Testis (tissue), 2 donors: ENCODE measurements at regions not wholly inside any gene's neighbourhood (a gene's known extent, or its start where the extent isn't known, plus 50 kb on each side); places are given as distances from the start of the nearest gene placed in this dataset.

Source experiments
- DNase-seq: peaks from one replicate; pipeline ENCODE4 v3.0.0-alpha.2; 2019
- H3K27ac ChIP-seq, 2 donors: fragments of 200-600 bp; sonication (generic); one replicate each; pipeline ENCODE4 v1.5.1; 2019
- H3K27me3 ChIP-seq: fragments of 200-600 bp; sonication (generic); one replicate; pipeline ENCODE4 v1.5.1; 2019
- H3K36me3 ChIP-seq: fragments of 200-600 bp; sonication (generic); one replicate; pipeline ENCODE4 v1.5.1; 2017; ENCODE audit warnings: low read depth; ENCODE audit errors: missing control alignments
- H3K4me1 ChIP-seq: fragments of 200-600 bp; sonication (generic); one replicate; pipeline ENCODE4 v1.5.1; 2019
- H3K4me3 ChIP-seq, 2 donors: fragments of 200-600 bp; sonication (generic); one replicate each; pipeline ENCODE4 v1.5.1; 2017 to 2019
- H3K9me3 ChIP-seq: fragments of 200-600 bp; sonication (generic); one replicate; pipeline ENCODE4 v1.5.1; 2017
- POLR2A ChIP-seq: fragments of 450-650 bp; IDR thresholded peaks from one replicate; pipeline ENCODE4 v1.6.1; 2017; ENCODE audit warnings: antibody characterized with exemption, mild to moderate bottlenecking, moderate library complexity
- WGBS, 2 donors: methylation state at CpG; one replicate each; pipeline ENCODE4 v1.1.5; 2018; 5-methylcytosine and 5-hydroxymethylcytosine counted together
- intact Hi-C: fragments of 100-400 bp; cut with DNase I; formaldehyde crosslinking; loops from one replicate; pipeline ENCODE4 v1.15.1; 2023; ENCODE audit warnings: low total_unique reads
- TF ChIP-seq, protein P1 (sequence below), 3 experiments: fragments of 450-650 bp in 2 of 3; fragments of 200-600 bp in 1 of 3; sonication (generic) in 1 of 3; IDR thresholded peaks; one replicate each; pipeline ENCODE4 v1.5.1; 2016 to 2019; ENCODE audit warnings: antibody characterized with exemption in 3 of 3, mild to moderate bottlenecking in 2 of 3, moderate library complexity in 1 of 3

DNA sequence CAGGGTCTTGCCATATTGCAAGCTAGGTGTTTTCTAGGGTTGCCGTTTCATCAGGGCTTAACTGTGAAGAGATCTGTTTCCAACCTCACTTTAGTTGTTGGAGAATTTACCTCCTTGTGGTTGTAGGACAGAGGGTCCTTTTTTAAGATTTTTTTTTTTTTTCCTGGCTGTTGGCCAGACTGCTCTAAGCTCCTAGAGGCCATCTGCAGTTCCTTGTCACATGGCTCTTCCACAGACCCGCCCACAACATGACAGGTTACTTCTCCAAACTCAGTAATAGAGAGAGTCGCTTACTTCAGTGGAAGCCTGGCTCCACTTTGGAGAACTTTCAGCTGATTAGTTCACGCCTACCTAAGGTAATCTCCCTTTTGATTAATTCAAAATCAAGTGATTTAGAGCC lies 543.7 kb downstream of the DMRTA1 start:
- intact Hi-C loops, result no loop called here
- 71 to 76% methylated on average over 4 of the region's 4 CpGs for WGBS, 2 donors
- Histone ChIP-seq H3K27ac (no peak overlapping the region), H3K4me3 (no peak overlapping the region), H3K27me3 (no peaks in the 10 kb centered on the region), H3K4me1 (no peaks in the 10 kb centered on the region), H3K36me3 (no peaks in the 10 kb centered on the region), H3K9me3 (no peaks in the 10 kb centered on the region)
- no peak for DNase-seq
- TF ChIP-seq, protein P1, sequence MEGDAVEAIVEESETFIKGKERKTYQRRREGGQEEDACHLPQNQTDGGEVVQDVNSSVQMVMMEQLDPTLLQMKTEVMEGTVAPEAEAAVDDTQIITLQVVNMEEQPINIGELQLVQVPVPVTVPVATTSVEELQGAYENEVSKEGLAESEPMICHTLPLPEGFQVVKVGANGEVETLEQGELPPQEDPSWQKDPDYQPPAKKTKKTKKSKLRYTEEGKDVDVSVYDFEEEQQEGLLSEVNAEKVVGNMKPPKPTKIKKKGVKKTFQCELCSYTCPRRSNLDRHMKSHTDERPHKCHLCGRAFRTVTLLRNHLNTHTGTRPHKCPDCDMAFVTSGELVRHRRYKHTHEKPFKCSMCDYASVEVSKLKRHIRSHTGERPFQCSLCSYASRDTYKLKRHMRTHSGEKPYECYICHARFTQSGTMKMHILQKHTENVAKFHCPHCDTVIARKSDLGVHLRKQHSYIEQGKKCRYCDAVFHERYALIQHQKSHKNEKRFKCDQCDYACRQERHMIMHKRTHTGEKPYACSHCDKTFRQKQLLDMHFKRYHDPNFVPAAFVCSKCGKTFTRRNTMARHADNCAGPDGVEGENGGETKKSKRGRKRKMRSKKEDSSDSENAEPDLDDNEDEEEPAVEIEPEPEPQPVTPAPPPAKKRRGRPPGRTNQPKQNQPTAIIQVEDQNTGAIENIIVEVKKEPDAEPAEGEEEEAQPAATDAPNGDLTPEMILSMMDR (IDR thresholded peaks at IDR 0.05), result no peak

DNA sequence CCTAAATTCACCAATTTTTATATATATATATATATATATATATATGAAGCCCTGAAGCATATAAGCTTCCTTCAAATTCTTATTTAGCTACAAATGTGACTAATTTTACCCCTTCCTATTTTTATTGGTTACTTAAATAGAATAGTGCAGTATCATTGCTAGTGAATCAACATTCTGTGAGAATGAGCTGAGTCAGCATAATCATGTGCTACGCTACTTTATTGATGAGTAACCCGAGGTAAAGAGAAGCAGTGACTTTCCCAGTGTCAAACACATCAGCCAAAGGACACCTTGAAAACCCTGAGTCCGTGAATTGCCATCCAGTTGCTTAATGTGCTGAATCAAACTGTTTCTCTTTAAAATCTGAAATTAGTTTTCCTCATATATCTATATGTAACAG lies 546.2 kb downstream of the DMRTA1 start:
- no peaks in the 10 kb centered on the region for H3K27me3 ChIP-seq
- no peak for DNase-seq
- H3K4me3 ChIP-seq, result no peak overlapping the region
- TF ChIP-seq, protein P1 (IDR thresholded peaks at IDR 0.05), result no peak
- no peak for TF ChIP-seq POLR2A
- H3K9me3 ChIP-seq, result no peaks in the 10 kb centered on the region
- no peaks in the 10 kb centered on the region for H3K4me1 ChIP-seq
- WGBS, 2 donors, result 82 to 85% methylated on average over 3 of the region's 3 CpGs
- intact Hi-C loops, result no loop called here
- no peak overlapping the region for H3K27ac ChIP-seq
- no peaks in the 10 kb centered on the region for H3K36me3 ChIP-seq

DNA sequence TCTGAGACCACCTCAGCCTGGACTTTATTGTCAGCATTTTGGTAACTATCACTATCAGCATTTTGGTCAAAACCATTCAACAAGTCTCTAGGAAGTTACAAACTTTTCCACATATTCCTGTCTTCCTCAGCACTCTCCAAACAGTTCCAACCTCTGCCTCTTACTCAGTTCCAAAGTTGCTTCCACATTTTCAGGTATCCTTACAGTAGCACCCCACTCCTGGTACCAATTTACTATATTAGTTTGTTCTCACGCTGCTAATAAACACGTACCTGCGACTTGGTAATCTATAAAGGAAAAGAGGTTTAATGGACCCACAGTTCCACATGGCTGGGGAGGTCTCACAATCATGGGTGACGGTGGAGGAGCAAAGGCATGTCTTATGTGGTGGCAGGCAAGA lies 551.3 kb downstream of the DMRTA1 start:
- WGBS, 2 donors, result 93 to 95% methylated on average over 4 of the region's 4 CpGs
- TF ChIP-seq POLR2A, result no peak
- TF ChIP-seq, protein P1 (IDR thresholded peaks at IDR 0.05), result no peak
- Histone ChIP-seq H3K36me3 (no peaks in the 10 kb centered on the region), H3K27me3 (no peaks in the 10 kb centered on the region), H3K4me1 (no peaks in the 10 kb centered on the region), H3K4me3 (no peak overlapping the region), H3K9me3 (no peaks in the 10 kb centered on the region), H3K27ac (no peak overlapping the region)
- no peak for DNase-seq
- intact Hi-C loops, result no loop called here

DNA sequence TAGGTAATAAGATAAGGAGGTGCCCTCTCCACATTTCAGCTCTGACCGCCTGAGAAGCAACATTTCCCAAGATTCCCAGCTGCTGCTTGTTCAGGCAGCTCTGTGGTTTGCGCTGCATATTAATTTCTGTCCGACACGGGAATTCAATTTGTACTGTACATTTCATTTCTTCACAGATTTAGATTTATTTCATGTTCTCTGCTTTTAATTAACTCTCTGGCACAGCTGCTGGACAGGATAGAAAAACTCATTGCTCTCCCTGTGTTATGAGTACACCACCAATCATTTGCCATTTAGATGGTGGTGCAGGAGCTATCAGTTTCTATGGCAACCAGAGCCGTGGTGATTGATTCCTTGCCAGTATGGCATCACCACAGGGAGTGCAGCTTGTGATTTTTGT lies 558.5 kb downstream of the DMRTA1 start:
- Histone ChIP-seq H3K4me3 (no peak overlapping the region), H3K9me3 (no peaks in the 10 kb centered on the region), H3K36me3 (no peaks in the 10 kb centered on the region), H3K27ac (no peak overlapping the region), H3K4me1 (no peaks in the 10 kb centered on the region), H3K27me3 (no peaks in the 10 kb centered on the region)
- no peak for DNase-seq
- no peak for TF ChIP-seq POLR2A
- TF ChIP-seq, protein P1 (IDR thresholded peaks at IDR 0.05), result no peak
- WGBS, 2 donors, result 50 to 54% methylated on average over 5 of the region's 5 CpGs
- intact Hi-C loops, result no loop called here

DNA sequence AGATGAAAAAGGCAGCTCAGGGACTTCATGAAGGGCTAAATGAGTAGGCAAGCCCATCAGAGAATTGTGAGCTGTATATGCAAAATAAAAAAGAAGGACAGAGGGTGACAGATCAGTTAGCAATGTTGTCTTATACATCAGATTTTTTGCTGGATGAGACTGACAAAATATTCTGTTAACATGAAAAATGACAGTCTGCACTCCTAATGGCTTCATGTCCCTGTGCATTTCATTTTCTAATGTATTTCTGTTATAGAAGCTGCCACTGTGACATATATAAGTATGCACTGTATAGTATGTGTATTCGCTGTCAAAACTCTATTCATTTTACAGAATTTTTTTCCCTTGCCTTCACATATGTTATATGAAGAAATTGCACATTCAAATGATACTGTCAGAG lies 559.5 kb downstream of the DMRTA1 start:
- TF ChIP-seq POLR2A, result no peak
- TF ChIP-seq, protein P1 (IDR thresholded peaks at IDR 0.05), result no peak
- Histone ChIP-seq H3K27ac (no peak overlapping the region), H3K4me1 (no peaks in the 10 kb centered on the region), H3K27me3 (no peaks in the 10 kb centered on the region), H3K9me3 (no peaks in the 10 kb centered on the region), H3K4me3 (no peak overlapping the region), H3K36me3 (no peaks in the 10 kb centered on the region)
- no peak for DNase-seq
- 81 to 87% methylated on average over 1 of the region's 1 CpG for WGBS, 2 donors
- intact Hi-C loops, result no loop called here
